IMR-90 (cell line): ENCODE measurements at regions not wholly inside any gene's neighbourhood (a gene's known extent, or its start where the extent isn't known, plus 50 kb on each side); places are given as distances from the start of the nearest gene placed in this dataset.

Experiments
- ATAC-seq: fragments of 200-7000 bp; cut with Tn5 transposase; 2 replicates; pipeline ENCODE4 v1.9.1; 2020; ENCODE audit warnings: low read depth, mild to moderate bottlenecking, moderate library complexity
- BruUV-seq: library from RNA; stranded (reverse); fragments of 400-500 nt; replicated peaks from 2 replicates; lab custom pipeline; 2021; lab: Mats Ljungman, UMichigan
- CTCF ChIA-PET: fragments of 300-600 bp; formaldehyde crosslinking; extraction: SDS; loops from one replicate; lab custom pipeline; 2021; ENCODE audit warnings: antibody characterized with exemption; lab: Yijun Ruan, JAX
- POLR2A ChIA-PET: fragments of 300-600 bp; sonication (Branson Sonifier 250); formaldehyde crosslinking; loops from one replicate; lab custom pipeline; 2022; ENCODE audit warnings: antibody characterized with exemption; ENCODE audit not compliant: unreplicated experiment; lab: Charles Lee
- DNase-seq: peaks from one replicate; pipeline ENCODE4 v3.0.0; 2013
- H2AFZ ChIP-seq: replicated peaks from 2 replicates; pipeline ENCODE3; 2013; ENCODE audit warnings: low read length, mild to moderate bottlenecking; ENCODE audit not compliant: poor library complexity
- H2AK5ac ChIP-seq: 2 replicates; pipeline ENCODE4 v1.6.1; 2013; ENCODE audit warnings: low read depth, low read length, inconsistent platforms
- H2AK9ac ChIP-seq: replicated peaks from 2 replicates; pipeline ENCODE3; 2013; ENCODE audit warnings: mild to moderate bottlenecking, low read depth, low read length, moderate library complexity; ENCODE audit not compliant: poor library complexity
- H2BK120ac ChIP-seq: 2 replicates; pipeline ENCODE4 v1.6.1; 2013; ENCODE audit warnings: low read depth, low read length, inconsistent platforms
- H2BK15ac ChIP-seq: 3 replicates; pipeline ENCODE4 v1.6.1; 2013; ENCODE audit warnings: low read depth, low read length, inconsistent platforms
- H2BK20ac ChIP-seq: 2 replicates; pipeline ENCODE4 v1.6.1; 2013; ENCODE audit warnings: low read depth, mild to moderate bottlenecking, inconsistent platforms, low read length, moderate library complexity
- H2BK5ac ChIP-seq: 2 replicates; pipeline ENCODE4 v1.6.1; 2013; ENCODE audit warnings: mild to moderate bottlenecking, low read depth, low read length, inconsistent platforms; ENCODE audit not compliant: poor library complexity, severe bottlenecking
- H3K14ac ChIP-seq: replicated peaks from 2 replicates; pipeline ENCODE4 v1.6.1; 2013; ENCODE audit warnings: low read depth, low read length, inconsistent platforms
- H3K18ac ChIP-seq: 2 replicates; pipeline ENCODE4 v1.6.1; 2013; ENCODE audit warnings: low read depth, low read length, control low read depth
- H3K23ac ChIP-seq: 2 replicates; pipeline ENCODE4 v1.6.1; 2013; ENCODE audit warnings: low read depth, low read length, inconsistent platforms
- H3K27ac ChIP-seq: 2 replicates; pipeline ENCODE4 v1.5.1; 2013; ENCODE audit warnings: mild to moderate bottlenecking, control low read depth, low read length; ENCODE audit not compliant: insufficient read depth
- H3K27me3 ChIP-seq: 2 replicates; pipeline ENCODE4 v1.6.1; 2013; ENCODE audit warnings: low read length; ENCODE audit not compliant: control insufficient read depth, insufficient read depth
- H3K36me3 ChIP-seq: 2 replicates; pipeline ENCODE4 v1.6.1; 2013; ENCODE audit warnings: low read length, mixed read lengths; ENCODE audit not compliant: control insufficient read depth, insufficient read depth
- H3K4ac ChIP-seq: 2 replicates; pipeline ENCODE4 v1.6.1; 2013; ENCODE audit warnings: low read depth, low read length, inconsistent platforms
- H3K4me1 ChIP-seq: 2 replicates; pipeline ENCODE4 v1.6.1; 2013; ENCODE audit warnings: low read length, mixed read lengths; ENCODE audit not compliant: control insufficient read depth, insufficient read depth
- H3K4me2 ChIP-seq: 2 replicates; pipeline ENCODE4 v1.6.1; 2013; ENCODE audit warnings: low read depth, mild to moderate bottlenecking, control low read depth, low read length, moderate library complexity
- H3K4me3 ChIP-seq: 2 replicates; pipeline ENCODE4 v1.5.1; 2013; ENCODE audit warnings: low read depth, mild to moderate bottlenecking, control low read depth, low read length, moderate library complexity; ENCODE audit not compliant: insufficient read depth
- H3K56ac ChIP-seq: 2 replicates; pipeline ENCODE4 v1.6.1; 2013; ENCODE audit warnings: low read length, inconsistent platforms; ENCODE audit not compliant: insufficient read depth; ENCODE audit errors: extremely low read depth
- H3K79me1 ChIP-seq, 2 experiments: 2 replicates each; pipeline ENCODE4 v1.6.1; 2013; ENCODE audit warnings: low read length in 2 of 2, inconsistent platforms in 1 of 2, low read depth in 1 of 2
- H3K9ac ChIP-seq: 2 replicates; pipeline ENCODE4 v1.6.1; 2013; ENCODE audit warnings: low read depth, low read length, control low read depth
- H3K9me1 ChIP-seq: 2 replicates; pipeline ENCODE4 v1.6.1; 2013; ENCODE audit warnings: low read length, inconsistent platforms; ENCODE audit not compliant: insufficient read depth
- H3K9me3 ChIP-seq: 2 replicates; pipeline ENCODE4 v1.6.1; 2013; ENCODE audit warnings: low read length; ENCODE audit not compliant: control insufficient read depth, insufficient read depth
- H4K20me1 ChIP-seq: 2 replicates; pipeline ENCODE4 v1.6.1; 2013; ENCODE audit warnings: low read length, inconsistent platforms; ENCODE audit not compliant: insufficient read depth
- H4K5ac ChIP-seq: 2 replicates; pipeline ENCODE4 v1.6.1; 2013; ENCODE audit warnings: mild to moderate bottlenecking, low read depth, low read length, control low read depth
- H4K8ac ChIP-seq, 2 experiments: 2 replicates each; pipeline ENCODE4 v1.6.1; 2013; ENCODE audit warnings: low read depth in 2 of 2, low read length in 2 of 2, control low read depth in 1 of 2, inconsistent platforms in 1 of 2
- H4K91ac ChIP-seq: 2 replicates; pipeline ENCODE4 v1.6.1; 2013; ENCODE audit warnings: low read depth, low read length, inconsistent platforms; ENCODE audit not compliant: insufficient read depth
- CEBPB ChIP-seq: IDR thresholded peaks from 2 replicates; pipeline ENCODE4 v1.6.1; 2012; ENCODE audit warnings: low read depth, low read length, improper control_type of control experiment
- NFE2L2 ChIP-seq: fragments of 150-350 bp; IDR thresholded peaks from 2 replicates; pipeline ENCODE4 v1.6.1; 2016; ENCODE audit warnings: low read depth, mild to moderate bottlenecking, low read length
- WGBS, 2 experiments: methylation state at CpG; one replicate each; pipeline versions ENCODE4 v1.1.5 to v1.1.7; 2013; ENCODE audit warnings: missing lambda C conversion rate in 2 of 2; ENCODE audit not compliant: insufficient read length in 1 of 2; ENCODE audit errors: extremely low coverage in 2 of 2; 5-methylcytosine and 5-hydroxymethylcytosine counted together
- dilution Hi-C: fragments of 300-500 bp; cut with HindIII; formaldehyde crosslinking; loops from one replicate; pipeline ENCODE4 v1.14.3; 2018; ENCODE audit warnings: low sequenced_read_pairs; ENCODE audit not compliant: unreplicated experiment
- in situ Hi-C: fragments of 300-500 bp; cut with MboI; formaldehyde crosslinking; loops from 3 replicates; pipeline ENCODE4 v1.14.3; 2019; ENCODE audit warnings: low sequenced_read_pairs, inconsistent platforms, mixed read lengths
- intact Hi-C: fragments of 100-400 bp; cut with micrococcal nuclease; formaldehyde crosslinking; loops from 2 replicates; pipeline ENCODE4 v1.10.0; 2022

DNA sequence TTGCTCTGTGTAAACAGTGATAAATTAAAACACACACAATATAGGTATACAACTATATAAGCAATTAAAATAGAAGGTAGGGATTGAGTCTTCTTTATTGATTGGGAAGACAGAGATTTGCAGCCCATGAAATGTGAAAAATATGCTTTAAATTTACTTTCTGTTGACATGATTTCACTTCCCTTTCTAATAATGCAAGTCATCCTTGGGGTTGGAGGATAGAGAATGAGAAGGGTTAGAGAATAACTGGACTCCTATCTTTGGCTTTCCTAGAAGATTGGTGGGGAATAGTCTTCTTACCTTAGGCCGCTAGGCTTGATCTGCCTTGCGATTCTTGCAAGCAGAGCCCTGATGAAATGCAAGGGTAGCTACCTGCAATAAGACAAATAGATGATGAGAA lies 339.8 kb downstream of the NYAP2 start:
- H3K9me3 ChIP-seq, result no peaks in the 10 kb centered on the region
- H2BK5ac ChIP-seq, result no peak overlapping the region
- no peak overlapping the region for H2AFZ ChIP-seq
- H4K20me1 ChIP-seq, result no peaks in the 10 kb centered on the region
- H3K4me3 ChIP-seq, result no peak overlapping the region
- H3K36me3 ChIP-seq, result no peaks in the 10 kb centered on the region
- in situ Hi-C loops, result no loop called here
- H3K79me1 ChIP-seq, result no peaks in the 10 kb centered on the region
- no peak overlapping the region for H2BK120ac ChIP-seq
- no peak overlapping the region for H2BK15ac ChIP-seq
- no TSS peak for BruUV-seq
- H4K91ac ChIP-seq, result no peak overlapping the region
- POLR2A ChIA-PET, result no interaction called here
- no peak overlapping the region for H3K18ac ChIP-seq
- no peak overlapping the region for H2AK5ac ChIP-seq
- ATAC-seq (no peak), DNase-seq (no peak)
- H3K27ac ChIP-seq, result no peak overlapping the region
- intact Hi-C loops, result no loop called here
- no peak overlapping the region for H4K8ac ChIP-seq
- H2BK20ac ChIP-seq, result no peak overlapping the region
- CTCF ChIA-PET, result no interaction called here
- H3K4me2 ChIP-seq, result no peak overlapping the region
- peaks cover 6% of the 10 kb centered on the region; the same call in 1 of the 2 replicates for H3K9me1 ChIP-seq
- H2AK9ac ChIP-seq, result no peak overlapping the region
- no peak overlapping the region for H3K4ac ChIP-seq
- no peak overlapping the region for H3K9ac ChIP-seq
- dilution Hi-C loops, result no loop called here
- no peak overlapping the region for H4K5ac ChIP-seq
- no peak overlapping the region for H3K56ac ChIP-seq
- no peaks in the 10 kb centered on the region for H3K27me3 ChIP-seq
- TF ChIP-seq NFE2L2 (peak; percentile 71), CEBPB (no peak)
- no peak overlapping the region for H3K14ac ChIP-seq
- no CpG with 5 or more reads among the region's 2 CpGs for WGBS, 2 experiments
- H3K4me1 ChIP-seq, result peaks cover 2% of the 10 kb centered on the region
- no peak overlapping the region for H3K23ac ChIP-seq
